Neural progenitor cell (in vitro differentiated cells): ENCODE measurements at regions not wholly inside any gene's neighbourhood (a gene's known extent, or its start where the extent isn't known, plus 50 kb on each side); places are given as distances from the start of the nearest gene placed in this dataset.
A peak's percentile ranks its signal among the peaks of the same experiment; 100 is the strongest.

Experiments
- DNase-seq: peaks from one replicate; pipeline ENCODE4 v3.0.0-alpha.2; 2016; ENCODE audit warnings: low spot score
- H2AFZ ChIP-seq: fragments of 200-600 bp; sonication (generic); replicated peaks from 2 replicates; pipeline ENCODE4 v1.6.1; 2016; ENCODE audit warnings: antibody characterized with exemption
- H3F3A ChIP-seq: fragments of 200-600 bp; sonication (generic); 2 replicates; pipeline ENCODE4 v1.6.1; 2016; ENCODE audit warnings: antibody characterized with exemption, low read depth
- H3K27ac ChIP-seq: fragments of 200-600 bp; sonication (generic); 2 replicates; pipeline ENCODE4 v1.5.1; 2016; ENCODE audit warnings: mild to moderate bottlenecking
- H3K27me3 ChIP-seq: fragments of 200-600 bp; sonication (generic); 2 replicates; pipeline ENCODE4 v1.6.1; 2016; ENCODE audit warnings: mild to moderate bottlenecking, moderate library complexity
- H3K36me3 ChIP-seq: fragments of 200-600 bp; sonication (generic); 2 replicates; pipeline ENCODE4 v1.5.1; 2016
- H3K4me1 ChIP-seq: fragments of 200-600 bp; sonication (generic); 2 replicates; pipeline ENCODE4 v1.6.1; 2016; ENCODE audit warnings: mixed run types
- H3K4me2 ChIP-seq: fragments of 200-600 bp; sonication (generic); 2 replicates; pipeline ENCODE4 v1.6.1; 2016
- H3K4me3 ChIP-seq: fragments of 200-600 bp; sonication (generic); 2 replicates; pipeline ENCODE4 v1.5.1; 2016
- H3K79me2 ChIP-seq: fragments of 200-600 bp; sonication (generic); 2 replicates; pipeline ENCODE4 v1.6.1; 2016; ENCODE audit warnings: low read depth
- H3K9ac ChIP-seq: fragments of 200-600 bp; sonication (generic); 2 replicates; pipeline ENCODE4 v1.6.1; 2016
- H3K9me3 ChIP-seq: fragments of 200-600 bp; sonication (generic); 2 replicates; pipeline ENCODE4 v1.5.1; 2016; ENCODE audit warnings: low read depth
- H4K20me1 ChIP-seq: fragments of 200-600 bp; sonication (generic); 2 replicates; pipeline ENCODE4 v1.6.1; 2016; ENCODE audit warnings: low read depth
- H3K27ac Mint-ChIP-seq: 3 replicates; pipeline ENCODE4 v1.8.0; 2021; ENCODE audit warnings: mixed read lengths
- H3K27me3 Mint-ChIP-seq: 2 replicates; pipeline ENCODE4 v1.8.0; 2022; ENCODE audit warnings: low read depth, mild to moderate bottlenecking, inconsistent platforms, moderate library complexity, mixed read lengths; ENCODE audit not compliant: insufficient read depth
- H3K36me3 Mint-ChIP-seq: 3 replicates; pipeline ENCODE4 v1.8.0; 2021; ENCODE audit warnings: mixed read lengths
- H3K4me1 Mint-ChIP-seq: 3 replicates; pipeline ENCODE4 v1.8.0; 2021; ENCODE audit warnings: mixed read lengths
- H3K4me3 Mint-ChIP-seq: 3 replicates; pipeline ENCODE4 v1.8.0; 2021; ENCODE audit warnings: mild to moderate bottlenecking, moderate library complexity, mixed read lengths
- H3K9me3 Mint-ChIP-seq: 3 replicates; pipeline ENCODE4 v1.8.0; 2020; ENCODE audit warnings: mixed read lengths
- EZH2 ChIP-seq: fragments of 200-600 bp; sonication (generic); IDR thresholded peaks from 2 replicates; pipeline ENCODE4 v1.6.1; 2017; ENCODE audit warnings: antibody characterized with exemption, mild to moderate bottlenecking, moderate library complexity
- EZH2phosphoT487 ChIP-seq: fragments of 200-600 bp; sonication (generic); IDR thresholded peaks from 2 replicates; pipeline ENCODE4 v1.6.1; 2017; ENCODE audit warnings: antibody characterized with exemption
- TF ChIP-seq, protein P1 (sequence below): fragments of 200-600 bp; sonication (generic); IDR thresholded peaks from 2 replicates; pipeline ENCODE4 v1.5.1; 2017; ENCODE audit warnings: antibody characterized with exemption, mild to moderate bottlenecking

DNA sequence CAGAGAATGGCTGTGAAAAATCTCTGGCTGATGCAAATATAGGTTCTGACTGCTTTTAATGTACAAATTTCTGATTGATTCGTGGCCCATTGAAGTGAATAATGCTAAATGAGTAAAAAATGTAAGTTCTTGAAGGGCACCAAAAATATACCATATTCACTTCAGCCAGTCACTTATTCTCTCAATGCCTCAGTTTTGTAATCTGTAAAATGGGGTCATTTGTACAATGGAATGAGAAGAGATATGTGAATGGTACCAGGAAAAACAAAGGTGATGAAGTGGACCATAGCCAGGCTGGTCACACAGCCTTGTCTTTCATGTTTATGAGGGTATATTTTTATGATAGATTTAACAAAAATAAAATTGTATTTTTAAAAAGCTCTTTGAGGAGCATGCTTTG, 441.2 kb upstream of the NR3C2 start:
- Histone ChIP-seq H3K27ac (no peak overlapping the region), H3K9me3 (no peaks in the 10 kb centered on the region), H3K27me3 (no peaks in the 10 kb centered on the region), H4K20me1 (no peaks in the 10 kb centered on the region), H3K79me2 (no peaks in the 10 kb centered on the region), H2AFZ (no peak overlapping the region), H3K4me1 (peaks cover 15% of the 10 kb centered on the region), H3K4me2 (no peak overlapping the region), H3K4me3 (no peak overlapping the region), H3K36me3 (no peaks in the 10 kb centered on the region), H3K9ac (no peak overlapping the region), H3F3A (peaks cover 9% of the 10 kb centered on the region)
- Mint-ChIP-seq H3K4me3 (no peak overlapping the region), H3K27me3 (no peaks in the 10 kb centered on the region), H3K27ac (no peak overlapping the region), H3K4me1 (peaks cover 25% of the 10 kb centered on the region), H3K36me3 (no peaks in the 10 kb centered on the region), H3K9me3 (no peaks in the 10 kb centered on the region)
- TF ChIP-seq, protein P1, sequence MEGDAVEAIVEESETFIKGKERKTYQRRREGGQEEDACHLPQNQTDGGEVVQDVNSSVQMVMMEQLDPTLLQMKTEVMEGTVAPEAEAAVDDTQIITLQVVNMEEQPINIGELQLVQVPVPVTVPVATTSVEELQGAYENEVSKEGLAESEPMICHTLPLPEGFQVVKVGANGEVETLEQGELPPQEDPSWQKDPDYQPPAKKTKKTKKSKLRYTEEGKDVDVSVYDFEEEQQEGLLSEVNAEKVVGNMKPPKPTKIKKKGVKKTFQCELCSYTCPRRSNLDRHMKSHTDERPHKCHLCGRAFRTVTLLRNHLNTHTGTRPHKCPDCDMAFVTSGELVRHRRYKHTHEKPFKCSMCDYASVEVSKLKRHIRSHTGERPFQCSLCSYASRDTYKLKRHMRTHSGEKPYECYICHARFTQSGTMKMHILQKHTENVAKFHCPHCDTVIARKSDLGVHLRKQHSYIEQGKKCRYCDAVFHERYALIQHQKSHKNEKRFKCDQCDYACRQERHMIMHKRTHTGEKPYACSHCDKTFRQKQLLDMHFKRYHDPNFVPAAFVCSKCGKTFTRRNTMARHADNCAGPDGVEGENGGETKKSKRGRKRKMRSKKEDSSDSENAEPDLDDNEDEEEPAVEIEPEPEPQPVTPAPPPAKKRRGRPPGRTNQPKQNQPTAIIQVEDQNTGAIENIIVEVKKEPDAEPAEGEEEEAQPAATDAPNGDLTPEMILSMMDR, result no peak
- DNase-seq, result no peak

DNA sequence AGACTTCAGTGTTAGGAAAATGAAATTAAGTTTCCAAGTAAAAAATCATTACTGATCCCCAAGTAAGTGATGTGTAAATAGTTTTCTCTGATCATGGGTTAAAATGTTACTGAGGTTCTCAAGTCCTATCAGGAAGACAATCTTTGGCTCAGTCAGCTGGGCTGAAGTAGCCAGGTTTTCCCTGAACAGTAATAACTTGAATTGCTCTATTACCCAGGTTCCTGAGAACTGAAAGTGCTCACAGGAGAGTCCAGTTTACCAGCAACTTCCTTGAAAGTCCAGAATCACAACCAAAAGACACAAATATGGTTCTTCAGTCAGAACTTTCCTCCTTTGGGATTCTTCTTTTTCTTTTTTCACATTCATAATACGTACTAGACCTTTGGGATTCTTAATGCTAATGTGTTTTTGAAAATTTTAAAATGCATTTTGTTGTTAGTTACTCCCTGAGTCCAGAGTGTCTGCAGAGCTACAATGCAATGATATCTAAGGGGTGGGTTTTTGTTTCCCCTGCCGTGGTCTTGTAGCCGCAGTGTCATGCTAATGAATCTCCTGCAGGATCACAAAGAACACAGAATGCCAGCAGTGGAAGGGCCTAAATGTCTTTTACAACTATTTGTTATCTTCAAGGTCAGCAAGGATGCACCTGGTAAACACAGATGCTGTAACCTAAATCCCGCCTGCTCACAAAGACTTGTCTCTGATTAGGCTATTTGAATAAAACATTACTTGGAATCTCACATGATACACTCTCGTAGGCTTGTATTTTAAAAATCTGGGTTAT, 439.8 kb upstream of the NR3C2 start:
- no peaks in the 10 kb centered on the region for H3K36me3 ChIP-seq
- Mint-ChIP-seq H3K27me3 (no peaks in the 10 kb centered on the region), H3K9me3 (no peaks in the 10 kb centered on the region), H3K36me3 (no peaks in the 10 kb centered on the region), H3K27ac (no peak overlapping the region), H3K4me3 (no peak overlapping the region), H3K4me1 (peaks cover 25% of the 10 kb centered on the region)
- no peak overlapping the region for H3K9ac ChIP-seq
- no peaks in the 10 kb centered on the region for H3K27me3 ChIP-seq
- peaks cover 9% of the 10 kb centered on the region for H3F3A ChIP-seq
- H2AFZ ChIP-seq, result no peak overlapping the region
- H3K4me3 ChIP-seq, result no peak overlapping the region
- DNase-seq, result peak; percentile 75
- H3K79me2 ChIP-seq, result no peaks in the 10 kb centered on the region
- H3K27ac ChIP-seq, result no peak overlapping the region
- TF ChIP-seq, protein P1, result no peak
- TF ChIP-seq EZH2phosphoT487 (no peak), EZH2 (no peak)
- no peaks in the 10 kb centered on the region for H4K20me1 ChIP-seq
- peaks cover 15% of the 10 kb centered on the region for H3K4me1 ChIP-seq
- H3K4me2 ChIP-seq, result peak overlapping the region; percentile 59
- H3K9me3 ChIP-seq, result no peaks in the 10 kb centered on the region

DNA sequence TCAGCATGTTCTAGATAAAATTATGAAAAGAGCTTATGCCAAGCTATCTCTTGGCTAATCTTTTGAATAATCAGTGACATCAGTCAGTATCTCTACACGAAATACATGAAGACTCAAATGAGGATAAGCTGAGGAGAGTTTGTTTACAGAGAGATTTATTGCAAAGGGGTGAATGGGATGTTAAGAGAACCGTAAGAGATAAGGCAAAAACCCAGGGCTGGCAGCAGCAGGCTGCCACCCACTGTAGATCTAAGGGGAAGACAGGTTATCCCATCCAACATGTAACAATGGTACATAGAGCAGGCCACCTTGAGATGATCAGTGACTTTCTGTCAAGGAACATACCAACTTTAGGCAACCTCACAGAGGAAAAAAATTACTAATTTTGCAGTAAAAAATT, 432.1 kb upstream of the NR3C2 start:
- Histone ChIP-seq H3K4me3 (no peak overlapping the region), H3F3A (no peaks in the 10 kb centered on the region), H2AFZ (no peak overlapping the region), H3K9me3 (no peaks in the 10 kb centered on the region), H3K9ac (no peak overlapping the region), H3K36me3 (no peaks in the 10 kb centered on the region), H3K79me2 (no peaks in the 10 kb centered on the region), H3K4me1 (no peaks in the 10 kb centered on the region), H3K4me2 (no peak overlapping the region), H3K27ac (no peak overlapping the region), H3K27me3 (no peaks in the 10 kb centered on the region), H4K20me1 (no peaks in the 10 kb centered on the region)
- TF ChIP-seq EZH2, result no peak
- TF ChIP-seq, protein P1, result peak; percentile 16
- no peak for TF ChIP-seq EZH2phosphoT487
- Mint-ChIP-seq H3K27ac (no peak overlapping the region), H3K27me3 (no peaks in the 10 kb centered on the region), H3K4me1 (no peaks in the 10 kb centered on the region), H3K36me3 (no peaks in the 10 kb centered on the region), H3K9me3 (no peaks in the 10 kb centered on the region), H3K4me3 (no peak overlapping the region)
- DNase-seq, result peak; percentile 9
